ENCODE measurements at regions not wholly inside any gene's neighbourhood (a gene's known extent, or its start where the extent isn't known, plus 50 kb on each side); places are given as distances from the start of the nearest gene placed in this dataset.

GRCh38 chr11:39139581-39139980 is 2319.9 kb downstream of the LRRC4C start:
- Histone ChIP-seq H3K9me3 (ENCODE audit: insufficient read depth, low read depth, low read length) (no peaks in the 10 kb centered on the region), H3K27ac (ENCODE audit: low read depth, low read length) (no peak overlapping the region), H3K27me3 (ENCODE audit: insufficient read depth, low read length) (no peaks in the 10 kb centered on the region), H3K36me3 (ENCODE audit: insufficient read depth, low read length) (no peaks in the 10 kb centered on the region), H3K4me1 (ENCODE audit: insufficient read depth, low read length) (no peaks in the 10 kb centered on the region), H3K4me3 (ENCODE audit: low read length) (no peak overlapping the region), H3K9ac (ENCODE audit: low read depth, low read length) (no peak overlapping the region)
- 88% methylated on average over 1 of the region's 3 CpGs for WGBS

- Histone ChIP-seq H3K27me3 (ENCODE audit: insufficient read depth, low read length) (no peaks in the 10 kb centered on the region), H3K9me3 (ENCODE audit: insufficient read depth, low read depth, low read length) (0 out of 2 replicates have a peak, but pooled peaks cover 8% of the 10 kb centered on the region), H3K4me3 (ENCODE audit: low read length) (no peak overlapping the region), H3K27ac (ENCODE audit: low read depth, low read length) (no peak overlapping the region), H3K36me3 (ENCODE audit: insufficient read depth, low read length) (no peaks in the 10 kb centered on the region), H3K4me1 (ENCODE audit: insufficient read depth, low read length) (no peaks in the 10 kb centered on the region), H3K9ac (ENCODE audit: low read depth, low read length) (no peak overlapping the region)
- 96% methylated on average over 5 of the region's 5 CpGs for WGBS
Observed at GRCh38 chr11:39120890-39121289, 2338.6 kb downstream of the LRRC4C start.

GRCh38 chr11:39113606-39114005 is 2345.8 kb downstream of the LRRC4C start:
- H3K4me1 ChIP-seq (ENCODE audit: insufficient read depth, low read length), result no peaks in the 10 kb centered on the region
- H3K36me3 ChIP-seq (ENCODE audit: insufficient read depth, low read length), result no peaks in the 10 kb centered on the region
- no peak overlapping the region for H3K4me3 ChIP-seq (ENCODE audit: low read length)
- no peak overlapping the region for H3K9ac ChIP-seq (ENCODE audit: low read depth, low read length)
- H3K9me3 ChIP-seq (ENCODE audit: insufficient read depth, low read depth, low read length), result no peaks in the 10 kb centered on the region
- H3K27ac ChIP-seq (ENCODE audit: low read depth, low read length), result no peak overlapping the region
- no peaks in the 10 kb centered on the region for H3K27me3 ChIP-seq (ENCODE audit: insufficient read depth, low read length)

- no peak overlapping the region for H3K27ac ChIP-seq (ENCODE audit: low read depth, low read length)
- H3K9me3 ChIP-seq (ENCODE audit: insufficient read depth, low read depth, low read length), result peaks cover 6% of the 10 kb centered on the region
- no peaks in the 10 kb centered on the region for H3K36me3 ChIP-seq (ENCODE audit: insufficient read depth, low read length)
- H3K9ac ChIP-seq (ENCODE audit: low read depth, low read length), result no peak overlapping the region
- 95% methylated on average over 2 of the region's 2 CpGs for WGBS
- no peak overlapping the region for H3K4me3 ChIP-seq (ENCODE audit: low read length)
- H3K4me1 ChIP-seq (ENCODE audit: insufficient read depth, low read length), result no peaks in the 10 kb centered on the region
- H3K27me3 ChIP-seq (ENCODE audit: insufficient read depth, low read length), result no peaks in the 10 kb centered on the region
Observed at GRCh38 chr11:39102236-39102635, 2357.2 kb downstream of the LRRC4C start.

GRCh38 chr11:39078465-39078864 is 2381.0 kb downstream of the LRRC4C start:
- H3K9me3 ChIP-seq (ENCODE audit: insufficient read depth, low read depth, low read length), result no peaks in the 10 kb centered on the region
- H3K4me3 ChIP-seq (ENCODE audit: low read length), result no peak overlapping the region
- H3K9ac ChIP-seq (ENCODE audit: low read depth, low read length), result no peak overlapping the region
- H3K4me1 ChIP-seq (ENCODE audit: insufficient read depth, low read length), result no peaks in the 10 kb centered on the region
- WGBS, result 97% methylated on average over 13 of the region's 13 CpGs
- no peaks in the 10 kb centered on the region for H3K27me3 ChIP-seq (ENCODE audit: insufficient read depth, low read length)
- no peak overlapping the region for H3K27ac ChIP-seq (ENCODE audit: low read depth, low read length)
- no peaks in the 10 kb centered on the region for H3K36me3 ChIP-seq (ENCODE audit: insufficient read depth, low read length)

- Histone ChIP-seq H3K9me3 (ENCODE audit: insufficient read depth, low read depth, low read length) (no peaks in the 10 kb centered on the region), H3K27me3 (ENCODE audit: insufficient read depth, low read length) (no peaks in the 10 kb centered on the region), H3K36me3 (ENCODE audit: insufficient read depth, low read length) (no peaks in the 10 kb centered on the region), H3K4me3 (ENCODE audit: low read length) (no peak overlapping the region), H3K9ac (ENCODE audit: low read depth, low read length) (no peak overlapping the region), H3K4me1 (ENCODE audit: insufficient read depth, low read length) (no peaks in the 10 kb centered on the region), H3K27ac (ENCODE audit: low read depth, low read length) (no peak overlapping the region)
Observed at GRCh38 chr11:39037611-39038010, 2421.8 kb downstream of the LRRC4C start.

GRCh38 chr11:39036021-39036420 is 2423.4 kb downstream of the LRRC4C start:
- no peak overlapping the region for H3K27ac ChIP-seq (ENCODE audit: low read depth, low read length)
- no peak overlapping the region for H3K9ac ChIP-seq (ENCODE audit: low read depth, low read length)
- no peaks in the 10 kb centered on the region for H3K9me3 ChIP-seq (ENCODE audit: insufficient read depth, low read depth, low read length)
- H3K36me3 ChIP-seq (ENCODE audit: insufficient read depth, low read length), result no peaks in the 10 kb centered on the region
- no peaks in the 10 kb centered on the region for H3K4me1 ChIP-seq (ENCODE audit: insufficient read depth, low read length)
- WGBS, result 100% methylated on average over 1 of the region's 1 CpG
- H3K4me3 ChIP-seq (ENCODE audit: low read length), result no peak overlapping the region
- H3K27me3 ChIP-seq (ENCODE audit: insufficient read depth, low read length), result no peaks in the 10 kb centered on the region

GRCh38 chr11:39021539-39021938 is 2423.5 kb upstream of the RAG2 start:
- H3K27ac ChIP-seq (ENCODE audit: low read depth, low read length), result no peak overlapping the region
- no peak overlapping the region for H3K4me3 ChIP-seq (ENCODE audit: low read length)
- no peak overlapping the region for H3K9ac ChIP-seq (ENCODE audit: low read depth, low read length)
- H3K36me3 ChIP-seq (ENCODE audit: insufficient read depth, low read length), result no peaks in the 10 kb centered on the region
- H3K4me1 ChIP-seq (ENCODE audit: insufficient read depth, low read length), result no peaks in the 10 kb centered on the region
- no peaks in the 10 kb centered on the region for H3K9me3 ChIP-seq (ENCODE audit: insufficient read depth, low read depth, low read length)
- no peaks in the 10 kb centered on the region for H3K27me3 ChIP-seq (ENCODE audit: insufficient read depth, low read length)
- 79% methylated on average over 5 of the region's 5 CpGs for WGBS

- Histone ChIP-seq H3K4me1 (ENCODE audit: insufficient read depth, low read length) (no peaks in the 10 kb centered on the region), H3K9me3 (ENCODE audit: insufficient read depth, low read depth, low read length) (0 out of 2 replicates have a peak, but pooled peaks cover 3% of the 10 kb centered on the region), H3K36me3 (ENCODE audit: insufficient read depth, low read length) (no peaks in the 10 kb centered on the region), H3K9ac (ENCODE audit: low read depth, low read length) (no peak overlapping the region), H3K4me3 (ENCODE audit: low read length) (no peak overlapping the region), H3K27me3 (ENCODE audit: insufficient read depth, low read length) (no peaks in the 10 kb centered on the region), H3K27ac (ENCODE audit: low read depth, low read length) (no peak overlapping the region)
Observed at GRCh38 chr11:39011797-39012196, 2413.8 kb upstream of the RAG2 start.

GRCh38 chr11:38990841-38991240 is 2392.8 kb upstream of the RAG2 start:
- Histone ChIP-seq H3K9ac (ENCODE audit: low read depth, low read length) (no peak overlapping the region), H3K4me3 (ENCODE audit: low read length) (no peak overlapping the region), H3K36me3 (ENCODE audit: insufficient read depth, low read length) (no peaks in the 10 kb centered on the region), H3K9me3 (ENCODE audit: insufficient read depth, low read depth, low read length) (no peaks in the 10 kb centered on the region), H3K27me3 (ENCODE audit: insufficient read depth, low read length) (no peaks in the 10 kb centered on the region), H3K27ac (ENCODE audit: low read depth, low read length) (no peak overlapping the region), H3K4me1 (ENCODE audit: insufficient read depth, low read length) (no peaks in the 10 kb centered on the region)
- 95% methylated on average over 2 of the region's 2 CpGs for WGBS

GRCh38 chr11:38990139-38990538 is 2392.1 kb upstream of the RAG2 start:
- no peak overlapping the region for H3K4me3 ChIP-seq (ENCODE audit: low read length)
- 0 out of 2 replicates have a peak, but pooled peaks cover 3% of the 10 kb centered on the region for H3K9me3 ChIP-seq (ENCODE audit: insufficient read depth, low read depth, low read length)
- H3K9ac ChIP-seq (ENCODE audit: low read depth, low read length), result no peak overlapping the region
- no peaks in the 10 kb centered on the region for H3K27me3 ChIP-seq (ENCODE audit: insufficient read depth, low read length)
- H3K27ac ChIP-seq (ENCODE audit: low read depth, low read length), result no peak overlapping the region
- H3K4me1 ChIP-seq (ENCODE audit: insufficient read depth, low read length), result no peaks in the 10 kb centered on the region
- H3K36me3 ChIP-seq (ENCODE audit: insufficient read depth, low read length), result no peaks in the 10 kb centered on the region
- 74% methylated on average over 5 of the region's 5 CpGs for WGBS

GRCh38 chr11:38988908-38989307 is 2390.9 kb upstream of the RAG2 start:
- Histone ChIP-seq H3K27me3 (ENCODE audit: insufficient read depth, low read length) (no peaks in the 10 kb centered on the region), H3K9me3 (ENCODE audit: insufficient read depth, low read depth, low read length) (0 out of 2 replicates have a peak, but pooled peaks cover 8% of the 10 kb centered on the region), H3K4me3 (ENCODE audit: low read length) (no peak overlapping the region), H3K27ac (ENCODE audit: low read depth, low read length) (no peak overlapping the region), H3K4me1 (ENCODE audit: insufficient read depth, low read length) (no peaks in the 10 kb centered on the region), H3K36me3 (ENCODE audit: insufficient read depth, low read length) (no peaks in the 10 kb centered on the region), H3K9ac (ENCODE audit: low read depth, low read length) (no peak overlapping the region)
- WGBS, result 93% methylated on average over 3 of the region's 4 CpGs
